ENCODE measurements at regions not wholly inside any gene's neighbourhood (a gene's known extent, or its start where the extent isn't known, plus 50 kb on each side); places are given as distances from the start of the nearest gene placed in this dataset.

DNA sequence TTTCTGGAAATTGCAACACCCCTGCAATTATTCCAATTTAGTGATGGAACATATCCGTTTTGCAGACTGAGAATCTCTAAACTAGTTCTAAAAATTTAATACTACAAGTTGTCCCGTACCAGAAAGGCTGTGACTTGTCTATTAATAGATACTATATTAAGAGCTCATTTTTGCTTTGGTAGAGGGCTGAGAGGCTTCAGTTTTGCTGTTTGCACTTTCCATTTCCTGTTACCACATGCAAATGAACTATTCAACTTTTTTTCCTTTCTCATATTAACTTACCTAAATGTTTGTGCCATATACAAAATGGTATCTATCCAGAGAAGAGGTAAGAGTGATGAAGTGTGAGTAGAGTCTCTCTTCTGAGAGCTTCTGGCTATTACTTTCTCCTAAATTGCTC lies 101.5 kb upstream of the CRBN start:
- H3K4me1 Mint-ChIP-seq: peaks cover 6% of the 10 kb centered on the region
- no peak overlapping the region for H3K27ac Mint-ChIP-seq (ENCODE audit: unreplicated experiment)
- H3K4me3 Mint-ChIP-seq: no peak overlapping the region
- H3K27me3 Mint-ChIP-seq (ENCODE audit: low read depth): peaks cover 3% of the 10 kb centered on the region
- H3K36me3 Mint-ChIP-seq (ENCODE audit: low read depth): no peaks in the 10 kb centered on the region
- DNase-seq (ENCODE audit: low read depth, low spot score): no peak
- TF ChIP-seq, protein P1, sequence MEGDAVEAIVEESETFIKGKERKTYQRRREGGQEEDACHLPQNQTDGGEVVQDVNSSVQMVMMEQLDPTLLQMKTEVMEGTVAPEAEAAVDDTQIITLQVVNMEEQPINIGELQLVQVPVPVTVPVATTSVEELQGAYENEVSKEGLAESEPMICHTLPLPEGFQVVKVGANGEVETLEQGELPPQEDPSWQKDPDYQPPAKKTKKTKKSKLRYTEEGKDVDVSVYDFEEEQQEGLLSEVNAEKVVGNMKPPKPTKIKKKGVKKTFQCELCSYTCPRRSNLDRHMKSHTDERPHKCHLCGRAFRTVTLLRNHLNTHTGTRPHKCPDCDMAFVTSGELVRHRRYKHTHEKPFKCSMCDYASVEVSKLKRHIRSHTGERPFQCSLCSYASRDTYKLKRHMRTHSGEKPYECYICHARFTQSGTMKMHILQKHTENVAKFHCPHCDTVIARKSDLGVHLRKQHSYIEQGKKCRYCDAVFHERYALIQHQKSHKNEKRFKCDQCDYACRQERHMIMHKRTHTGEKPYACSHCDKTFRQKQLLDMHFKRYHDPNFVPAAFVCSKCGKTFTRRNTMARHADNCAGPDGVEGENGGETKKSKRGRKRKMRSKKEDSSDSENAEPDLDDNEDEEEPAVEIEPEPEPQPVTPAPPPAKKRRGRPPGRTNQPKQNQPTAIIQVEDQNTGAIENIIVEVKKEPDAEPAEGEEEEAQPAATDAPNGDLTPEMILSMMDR (conservative IDR thresholded peaks at IDR 0.05): no peak
- H3K9me3 Mint-ChIP-seq: no peaks in the 10 kb centered on the region

DNA sequence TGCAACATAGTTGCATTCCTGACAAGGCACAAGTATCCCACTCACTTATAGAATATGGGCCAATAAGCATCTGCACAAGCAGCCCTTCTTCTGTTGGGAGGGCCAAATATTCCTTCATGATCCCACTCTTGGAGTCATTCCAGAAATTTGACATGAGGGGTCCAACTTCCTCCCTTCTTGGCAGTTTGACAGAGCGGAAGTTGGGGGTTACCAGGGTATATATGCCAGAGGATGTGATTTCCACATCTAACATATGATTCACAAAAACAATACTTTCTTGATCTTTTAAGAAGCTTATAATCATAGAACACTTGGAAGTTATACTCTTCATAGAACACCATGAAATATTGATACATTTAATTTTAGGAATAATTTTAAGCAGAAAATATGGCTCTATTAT lies 100.9 kb upstream of the CRBN start:
- Mint-ChIP-seq H3K9me3 (no peaks in the 10 kb centered on the region), H3K4me1 (peaks cover 6% of the 10 kb centered on the region), H3K36me3 (ENCODE audit: low read depth) (no peaks in the 10 kb centered on the region), H3K4me3 (no peak overlapping the region), H3K27ac (ENCODE audit: unreplicated experiment) (no peak overlapping the region), H3K27me3 (ENCODE audit: low read depth) (peaks cover 3% of the 10 kb centered on the region)
- no peak for DNase-seq (ENCODE audit: low read depth, low spot score)
- TF ChIP-seq, protein P1 (conservative IDR thresholded peaks at IDR 0.05): no peak

DNA sequence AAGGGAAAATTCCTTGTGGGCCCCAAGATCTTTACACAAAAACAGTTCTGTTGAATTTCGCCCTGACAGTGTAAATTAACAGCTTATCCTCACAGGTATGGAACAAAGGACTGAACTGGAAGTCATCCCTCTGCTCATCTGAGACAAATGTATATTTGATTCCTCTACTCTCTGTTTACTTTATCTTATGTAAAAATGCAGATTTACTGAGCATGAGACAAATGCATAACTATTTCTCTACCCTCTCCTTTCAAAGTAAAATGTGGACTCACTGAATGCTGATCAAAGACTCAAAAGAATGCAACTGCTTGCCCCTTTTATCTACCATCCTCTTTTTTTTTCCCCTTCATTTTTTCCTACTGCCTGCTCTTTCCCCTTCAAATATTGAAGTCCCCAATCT lies 98.6 kb upstream of the CRBN start:
- no peak overlapping the region for H3K4me3 Mint-ChIP-seq
- H3K27me3 Mint-ChIP-seq (ENCODE audit: low read depth): no peaks in the 10 kb centered on the region
- peaks cover 7% of the 10 kb centered on the region for H3K9me3 Mint-ChIP-seq
- TF ChIP-seq, protein P1 (conservative IDR thresholded peaks at IDR 0.05): no peak
- H3K36me3 Mint-ChIP-seq (ENCODE audit: low read depth): no peaks in the 10 kb centered on the region
- no peak overlapping the region for H3K27ac Mint-ChIP-seq (ENCODE audit: unreplicated experiment)
- DNase-seq (ENCODE audit: low read depth, low spot score): no peak
- H3K4me1 Mint-ChIP-seq: peaks cover 6% of the 10 kb centered on the region

DNA sequence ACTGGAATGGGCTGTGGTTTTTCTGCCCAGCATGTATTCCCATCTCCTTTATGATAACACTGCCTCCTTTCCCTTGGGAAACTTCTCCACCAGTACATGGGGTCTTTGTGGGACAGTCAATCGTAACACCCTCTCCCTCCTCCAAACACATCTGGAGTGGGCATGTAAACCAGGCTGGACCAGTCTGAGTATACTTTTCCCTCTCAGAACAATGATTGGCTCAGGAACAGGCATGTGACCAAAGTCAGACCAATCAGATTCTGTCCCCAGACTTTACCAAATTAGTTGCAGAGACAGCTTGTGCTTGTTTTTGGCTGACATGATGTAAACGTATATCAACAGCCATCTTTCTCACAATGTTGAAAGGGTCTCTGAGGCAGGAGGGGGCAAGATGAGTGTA lies 97.1 kb upstream of the CRBN start:
- Mint-ChIP-seq H3K4me3 (no peak overlapping the region), H3K9me3 (peaks cover 10% of the 10 kb centered on the region), H3K27ac (ENCODE audit: unreplicated experiment) (no peak overlapping the region), H3K4me1 (peaks cover 6% of the 10 kb centered on the region), H3K36me3 (ENCODE audit: low read depth) (no peaks in the 10 kb centered on the region), H3K27me3 (ENCODE audit: low read depth) (no peaks in the 10 kb centered on the region)
- no peak for DNase-seq (ENCODE audit: low read depth, low spot score)
- TF ChIP-seq, protein P1 (conservative IDR thresholded peaks at IDR 0.05): no peak

- Mint-ChIP-seq H3K9me3 (no peaks in the 10 kb centered on the region), H3K36me3 (ENCODE audit: low read depth) (no peaks in the 10 kb centered on the region), H3K4me1 (no peaks in the 10 kb centered on the region)
Observed at GRCh38 chr3:3264796-3265195, 85.3 kb upstream of the CRBN start.

More at GRCh38 chr3:3264796-3265195, 85.3 kb upstream of the CRBN start:
- DNase-seq (ENCODE audit: low read depth, low spot score): no peak
- Mint-ChIP-seq H3K27me3 (ENCODE audit: low read depth) (no peaks in the 10 kb centered on the region), H3K4me3 (no peak overlapping the region), H3K27ac (ENCODE audit: unreplicated experiment) (no peak overlapping the region)
- TF ChIP-seq, protein P1 (conservative IDR thresholded peaks at IDR 0.05): no peak
